Ishikawa (cell line): ENCODE measurements at regions not wholly inside any gene's neighbourhood (a gene's known extent, or its start where the extent isn't known, plus 50 kb on each side); places are given as distances from the start of the nearest gene placed in this dataset.

Experiments
- CEBPB ChIP-seq: IDR thresholded peaks from 2 replicates; pipeline ENCODE4 v1.6.1; 2012
- CREB1 ChIP-seq: IDR thresholded peaks from 2 replicates; pipeline ENCODE4 v1.6.1; 2012; ENCODE audit warnings: low read depth
- EGR1 ChIP-seq: IDR thresholded peaks from 2 replicates; pipeline ENCODE4 v1.6.1; 2012
- EP300 ChIP-seq: IDR thresholded peaks from 2 replicates; pipeline ENCODE4 v1.6.1; 2012; ENCODE audit warnings: borderline replicate concordance
- FOXM1 ChIP-seq: IDR thresholded peaks from 2 replicates; pipeline ENCODE4 v1.6.1; 2012; ENCODE audit warnings: low read depth, borderline replicate concordance
- NFIC ChIP-seq: IDR thresholded peaks from 2 replicates; pipeline ENCODE4 v1.6.1; 2012
- RAD21 ChIP-seq: IDR thresholded peaks from 2 replicates; pipeline ENCODE4 v1.6.1; 2012; ENCODE audit warnings: low read depth
- TAF1 ChIP-seq: IDR thresholded peaks from 2 replicates; pipeline ENCODE4 v1.6.1; 2012; ENCODE audit warnings: low read depth, mild to moderate bottlenecking
- TCF12 ChIP-seq: IDR thresholded peaks from 2 replicates; pipeline ENCODE4 v1.6.1; 2012; ENCODE audit warnings: low read depth
- TEAD4 ChIP-seq: IDR thresholded peaks from 2 replicates; pipeline ENCODE4 v1.6.1; 2012
- USF1 ChIP-seq: IDR thresholded peaks from 2 replicates; pipeline ENCODE4 v1.6.1; 2012
- YY1 ChIP-seq: IDR thresholded peaks from 2 replicates; pipeline ENCODE4 v1.6.1; 2012; ENCODE audit warnings: low read depth
- ZBTB7A ChIP-seq: IDR thresholded peaks from 2 replicates; pipeline ENCODE4 v1.6.1; 2012; ENCODE audit warnings: low read depth
- TF ChIP-seq, protein P1 (sequence below): IDR thresholded peaks from 2 replicates; pipeline ENCODE4 v1.6.1; 2012; ENCODE audit warnings: low read depth, mild to moderate bottlenecking
- TF ChIP-seq, protein P2 (sequence below): IDR thresholded peaks from 2 replicates; pipeline ENCODE4 v1.6.1; 2012

GRCh38 chr9:91038483-91039124 lies 237.0 kb downstream of the SYK start:
- TF ChIP-seq TEAD4 (no peak), TAF1 (no peak), USF1 (no peak), CEBPB (no peak), EP300 (no peak), FOXM1 (no peak), ZBTB7A (no peak)
- TF ChIP-seq, protein P1, sequence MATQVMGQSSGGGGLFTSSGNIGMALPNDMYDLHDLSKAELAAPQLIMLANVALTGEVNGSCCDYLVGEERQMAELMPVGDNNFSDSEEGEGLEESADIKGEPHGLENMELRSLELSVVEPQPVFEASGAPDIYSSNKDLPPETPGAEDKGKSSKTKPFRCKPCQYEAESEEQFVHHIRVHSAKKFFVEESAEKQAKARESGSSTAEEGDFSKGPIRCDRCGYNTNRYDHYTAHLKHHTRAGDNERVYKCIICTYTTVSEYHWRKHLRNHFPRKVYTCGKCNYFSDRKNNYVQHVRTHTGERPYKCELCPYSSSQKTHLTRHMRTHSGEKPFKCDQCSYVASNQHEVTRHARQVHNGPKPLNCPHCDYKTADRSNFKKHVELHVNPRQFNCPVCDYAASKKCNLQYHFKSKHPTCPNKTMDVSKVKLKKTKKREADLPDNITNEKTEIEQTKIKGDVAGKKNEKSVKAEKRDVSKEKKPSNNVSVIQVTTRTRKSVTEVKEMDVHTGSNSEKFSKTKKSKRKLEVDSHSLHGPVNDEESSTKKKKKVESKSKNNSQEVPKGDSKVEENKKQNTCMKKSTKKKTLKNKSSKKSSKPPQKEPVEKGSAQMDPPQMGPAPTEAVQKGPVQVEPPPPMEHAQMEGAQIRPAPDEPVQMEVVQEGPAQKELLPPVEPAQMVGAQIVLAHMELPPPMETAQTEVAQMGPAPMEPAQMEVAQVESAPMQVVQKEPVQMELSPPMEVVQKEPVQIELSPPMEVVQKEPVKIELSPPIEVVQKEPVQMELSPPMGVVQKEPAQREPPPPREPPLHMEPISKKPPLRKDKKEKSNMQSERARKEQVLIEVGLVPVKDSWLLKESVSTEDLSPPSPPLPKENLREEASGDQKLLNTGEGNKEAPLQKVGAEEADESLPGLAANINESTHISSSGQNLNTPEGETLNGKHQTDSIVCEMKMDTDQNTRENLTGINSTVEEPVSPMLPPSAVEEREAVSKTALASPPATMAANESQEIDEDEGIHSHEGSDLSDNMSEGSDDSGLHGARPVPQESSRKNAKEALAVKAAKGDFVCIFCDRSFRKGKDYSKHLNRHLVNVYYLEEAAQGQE = no peak
- TF ChIP-seq, protein P2, sequence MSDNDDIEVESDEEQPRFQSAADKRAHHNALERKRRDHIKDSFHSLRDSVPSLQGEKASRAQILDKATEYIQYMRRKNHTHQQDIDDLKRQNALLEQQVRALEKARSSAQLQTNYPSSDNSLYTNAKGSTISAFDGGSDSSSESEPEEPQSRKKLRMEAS = no peak

DNA sequence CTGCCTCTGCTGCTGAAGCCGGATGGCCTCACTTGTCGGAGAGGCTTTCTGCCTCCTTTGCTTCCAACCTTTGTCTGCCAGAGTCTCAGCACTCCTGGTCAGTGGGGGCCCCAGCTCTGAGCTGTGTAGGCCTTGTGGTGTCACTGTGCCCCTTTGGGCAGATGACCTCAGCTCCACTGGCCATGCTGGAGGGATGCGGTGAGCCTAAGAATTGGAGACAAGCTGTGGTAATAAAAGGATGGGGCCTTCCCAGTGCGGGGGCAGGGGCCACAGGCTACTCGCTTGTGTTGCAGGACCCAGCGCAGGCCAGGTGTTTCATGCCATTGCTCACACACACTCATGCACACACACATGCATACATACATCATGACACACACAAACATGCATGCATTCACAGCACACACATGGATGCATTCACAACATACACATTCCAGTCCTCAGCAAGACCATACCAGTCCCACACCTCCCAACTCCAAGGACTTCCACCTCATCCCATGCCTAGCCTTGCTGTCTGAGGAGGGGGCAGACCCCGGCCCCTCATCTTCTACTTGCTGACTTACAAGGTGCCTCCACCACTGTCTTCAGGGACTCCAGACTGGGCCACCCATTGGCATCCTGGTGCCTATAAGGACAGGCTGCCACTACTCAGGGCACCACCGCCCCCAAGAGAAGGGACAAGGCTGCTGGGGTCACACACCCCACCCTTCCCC lies 237.7 kb downstream of the SYK start:
- TF ChIP-seq USF1 = no peak
- TF ChIP-seq RAD21 = no peak
- no peak for TF ChIP-seq TEAD4
- no peak for TF ChIP-seq TCF12
- no peak for TF ChIP-seq FOXM1
- TF ChIP-seq, protein P2 = no peak
- TF ChIP-seq EP300 = no peak
- TF ChIP-seq, protein P1 = no peak
- TF ChIP-seq YY1 = no peak
- no peak for TF ChIP-seq TAF1
- no peak for TF ChIP-seq CEBPB
- no peak for TF ChIP-seq ZBTB7A
- no peak for TF ChIP-seq NFIC
- no peak for TF ChIP-seq EGR1
- no peak for TF ChIP-seq CREB1

DNA sequence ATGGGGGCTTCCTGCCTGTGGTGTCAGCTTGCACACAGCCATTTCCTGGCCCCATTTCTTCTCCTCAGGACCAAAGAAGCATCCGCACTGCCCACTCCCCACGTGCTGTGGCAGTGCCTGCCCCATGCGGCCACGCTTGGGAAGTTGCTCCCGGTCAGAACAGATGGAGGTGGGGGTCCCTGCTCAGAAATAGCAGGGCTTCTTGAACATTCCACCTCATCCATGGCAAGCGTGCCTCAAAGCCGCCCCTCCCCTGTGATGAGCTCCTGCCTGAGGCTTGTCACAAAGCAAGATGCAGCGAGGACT lies 238.2 kb downstream of the SYK start:
- TF ChIP-seq CEBPB (no peak), EGR1 (no peak), USF1 (no peak), TCF12 (no peak), TAF1 (no peak), NFIC (no peak), EP300 (no peak), ZBTB7A (no peak)
- TF ChIP-seq, protein P2 = no peak

DNA sequence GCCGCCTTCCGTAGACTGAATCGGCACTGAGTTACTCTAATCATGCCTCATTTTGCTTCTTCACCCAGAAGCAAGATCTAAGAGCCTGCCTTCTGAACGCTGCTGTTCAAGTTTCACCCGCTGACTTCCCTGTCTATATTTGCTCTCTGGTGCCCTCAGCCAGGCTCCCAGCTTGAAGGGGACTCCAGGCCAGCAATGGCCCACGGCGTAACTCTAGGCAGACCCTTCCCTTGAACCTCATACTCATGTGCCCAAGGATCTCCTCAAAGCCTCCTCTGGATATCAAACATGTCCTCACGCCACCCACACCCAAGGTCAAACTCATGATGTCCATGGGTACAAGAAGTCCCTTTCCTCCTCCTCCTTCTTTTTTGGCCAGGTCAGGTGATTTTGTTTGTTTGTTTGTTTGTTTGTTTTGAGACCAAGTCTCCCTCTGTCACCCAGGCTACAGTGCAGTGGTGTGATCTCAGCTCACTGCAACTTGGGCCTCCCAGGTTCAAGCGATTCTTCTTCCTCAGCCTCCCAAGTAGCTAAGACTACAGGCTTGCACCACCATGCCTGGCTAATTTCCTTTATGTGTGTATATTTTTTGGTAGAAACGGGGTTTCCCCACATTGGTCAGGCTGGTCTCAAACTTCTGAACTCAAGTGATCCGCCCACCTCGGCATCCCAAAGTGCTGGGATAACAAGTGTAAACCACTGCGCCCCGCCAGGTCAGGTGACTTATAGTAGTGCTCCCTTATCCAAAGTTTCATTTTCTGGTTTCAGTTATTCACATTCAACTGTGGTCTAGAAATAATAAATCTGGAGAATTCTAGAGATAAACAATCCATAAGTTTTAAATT lies 239.0 kb downstream of the SYK start:
- TF ChIP-seq USF1 (no peak), TCF12 (no peak), RAD21 (no peak), NFIC (no peak), TEAD4 (no peak)
- TF ChIP-seq, protein P2 = no peak
